ENCODE measurements at regions not wholly inside any gene's neighbourhood (a gene's known extent, or its start where the extent isn't known, plus 50 kb on each side); places are given as distances from the start of the nearest gene placed in this dataset.
A peak's percentile ranks its signal among the peaks of the same experiment; 100 is the strongest.

- CTCF ChIA-PET = interaction anchor here (0.8 to 3.6 kb wide), 4 partner anchors 13 to 65 kb away, joined by 3 to 10 read pairs (median 4); no protein-coding TSS in a partner anchor
- TF ChIP-seq JUN (IDR thresholded peaks at IDR 0.05) (0 out of 5 replicates have a peak, but pooled peaks of 1 of the 2 experiments have one; percentile 21), KDM5A (IDR thresholded peaks at IDR 0.05) (no peak)
- Histone ChIP-seq H3K9me3 (no peaks in the 10 kb centered on the region), H3K27ac (peak overlapping the region; percentile 89 to 94), H3K4me3 (no peak overlapping the region), H3K4me2 (peak overlapping the region; percentile 64), H3K4me1 (peaks cover 69% of the 10 kb centered on the region)
- peak in 1 of 2 experiments; percentile 57 for DNase-seq (ENCODE audit: low read depth in 1 of 2, low spot score in 1 of 2)
- POLR2A ChIA-PET = no interaction called here
- WGBS (ENCODE audit: missing lambda C conversion rate) = 77% methylated on average over 19 of the region's 24 CpGs
- ATAC-seq = no peak
- FAIRE-seq = no peak
Observed at GRCh38 chr2:8625399-8626300, 56.2 kb upstream of the ID2 start.

GRCh38 chr2:8626572-8626971, 55.3 kb upstream of the ID2 start:
- TF ChIP-seq EHMT2 (IDR thresholded peaks at IDR 0.05; ENCODE audit: low read depth) (no peak), ZNF302 (CRISPR knock-in tag; IDR thresholded peaks at IDR 0.05) (no peak), RCOR1 (IDR thresholded peaks at IDR 0.05; ENCODE audit: low read depth, low read length) (no peak), MAFK (IDR thresholded peaks at IDR 0.05; ENCODE audit: partially characterized antibody) (no peak), RNF2 (IDR thresholded peaks at IDR 0.05; ENCODE audit: borderline replicate concordance, low read depth) (no peak), HEYL (CRISPR knock-in tag; IDR thresholded peaks at IDR 0.05) (no peak), CTCF (IDR thresholded peaks at IDR 0.05) (no peak), PBX3 (IDR thresholded peaks at IDR 0.05) (no peak), USF2 (IDR thresholded peaks at IDR 0.05) (no peak), RARB (CRISPR knock-in tag; IDR thresholded peaks at IDR 0.05) (no peak), ESRRA (IDR thresholded peaks at IDR 0.05; ENCODE audit: borderline replicate concordance, low read length) (no peak), ZC3H11A (IDR thresholded peaks at IDR 0.05) (no peak), SREBF2 (IDR thresholded peaks at IDR 0.05) (no peak), NFE2L2 (conservative IDR thresholded peaks at IDR 0.05; ENCODE audit: low read length) (no peak), POLR2AphosphoS2 (conservative IDR thresholded peaks at IDR 0.05; ENCODE audit: low read length) (no peak), KDM5A (IDR thresholded peaks at IDR 0.05) (no peak)
- no peak overlapping the region for H3K4me3 ChIP-seq
- DNase-seq (ENCODE audit: low read depth in 1 of 2, low spot score in 1 of 2) (no peak), FAIRE-seq (no peak), ATAC-seq (no peak)
- H3K9me3 ChIP-seq = no peaks in the 10 kb centered on the region
- 93% methylated on average over 8 of the region's 8 CpGs for WGBS (ENCODE audit: missing lambda C conversion rate)
- peak overlapping the region; percentile 89 to 94 for H3K27ac ChIP-seq
- peaks cover 72% of the 10 kb centered on the region for H3K4me1 ChIP-seq
- ChIA-PET CTCF (interaction anchor here (0.8 to 3.6 kb wide), 6 partner anchors 10 to 64 kb away, joined by 3 to 13 read pairs (median 5); partner anchors contain the start of gene ID2), POLR2A (interaction anchor here (1.0 to 3.1 kb wide), 2 partner anchors 54 to 56 kb away, joined by 5 to 24 read pairs; partner anchors contain the start of gene ID2)
- peak overlapping the region; percentile 71 for H3K4me2 ChIP-seq
